Testis (tissue), 2 donors: ENCODE measurements at regions not wholly inside any gene's neighbourhood (a gene's known extent, or its start where the extent isn't known, plus 50 kb on each side); places are given as distances from the start of the nearest gene placed in this dataset.

Experiments
- POLR2A ChIP-seq: fragments of 450-650 bp; IDR thresholded peaks from one replicate; pipeline ENCODE4 v1.6.1; 2017; ENCODE audit warnings: antibody characterized with exemption, mild to moderate bottlenecking, moderate library complexity
- TF ChIP-seq, protein P1 (sequence below), 3 experiments: fragments of 450-650 bp in 2 of 3; fragments of 200-600 bp in 1 of 3; sonication (generic) in 1 of 3; IDR thresholded peaks; one replicate each; pipeline ENCODE4 v1.5.1; 2016 to 2019; ENCODE audit warnings: antibody characterized with exemption in 3 of 3, mild to moderate bottlenecking in 2 of 3, moderate library complexity in 1 of 3

- no peak for TF ChIP-seq POLR2A
- TF ChIP-seq, protein P1, sequence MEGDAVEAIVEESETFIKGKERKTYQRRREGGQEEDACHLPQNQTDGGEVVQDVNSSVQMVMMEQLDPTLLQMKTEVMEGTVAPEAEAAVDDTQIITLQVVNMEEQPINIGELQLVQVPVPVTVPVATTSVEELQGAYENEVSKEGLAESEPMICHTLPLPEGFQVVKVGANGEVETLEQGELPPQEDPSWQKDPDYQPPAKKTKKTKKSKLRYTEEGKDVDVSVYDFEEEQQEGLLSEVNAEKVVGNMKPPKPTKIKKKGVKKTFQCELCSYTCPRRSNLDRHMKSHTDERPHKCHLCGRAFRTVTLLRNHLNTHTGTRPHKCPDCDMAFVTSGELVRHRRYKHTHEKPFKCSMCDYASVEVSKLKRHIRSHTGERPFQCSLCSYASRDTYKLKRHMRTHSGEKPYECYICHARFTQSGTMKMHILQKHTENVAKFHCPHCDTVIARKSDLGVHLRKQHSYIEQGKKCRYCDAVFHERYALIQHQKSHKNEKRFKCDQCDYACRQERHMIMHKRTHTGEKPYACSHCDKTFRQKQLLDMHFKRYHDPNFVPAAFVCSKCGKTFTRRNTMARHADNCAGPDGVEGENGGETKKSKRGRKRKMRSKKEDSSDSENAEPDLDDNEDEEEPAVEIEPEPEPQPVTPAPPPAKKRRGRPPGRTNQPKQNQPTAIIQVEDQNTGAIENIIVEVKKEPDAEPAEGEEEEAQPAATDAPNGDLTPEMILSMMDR (IDR thresholded peaks at IDR 0.05), result no peak
Observed at GRCh38 chr14:55980970-55981369, 137.2 kb upstream of the PELI2 start.
